Globus pallidus (tissue), 1 donor: ENCODE measurements at regions not wholly inside any gene's neighbourhood (a gene's known extent, or its start where the extent isn't known, plus 50 kb on each side); places are given as distances from the start of the nearest gene placed in this dataset.
"Not testable (repeated sequence)": the region's sequence is repeated elsewhere in the genome, so short reads cannot be mapped to it uniquely, and the experiment has no call there.

Experiments used
- DNase-seq: peaks from one replicate; pipeline ENCODE4 v3.0.0-alpha.2; 2015; ENCODE audit warnings: low spot score

GRCh38 chr5:174793684-174794328 is 69.4 kb downstream of the MSX2 start:
- DNase-seq, result peak; percentile 43

GRCh38 chr5:174793076-174793475 is 68.7 kb downstream of the MSX2 start:
- DNase-seq, result no peak

- not testable (repeated sequence) for DNase-seq
These were observed 67.9 kb downstream of the MSX2 start for GRCh38 chr5:174792265-174792664.

- no peak for DNase-seq
These were observed 66.5 kb downstream of the MSX2 start for GRCh38 chr5:174790906-174791305.

- no peak for DNase-seq
These were observed 65.2 kb downstream of the MSX2 start for GRCh38 chr5:174789596-174789995.

GRCh38 chr5:174785120-174785680 is 60.8 kb downstream of the MSX2 start:
- DNase-seq, result no peak
